GM21447 (cell line): ENCODE measurements at regions not wholly inside any gene's neighbourhood (a gene's known extent, or its start where the extent isn't known, plus 50 kb on each side); places are given as distances from the start of the nearest gene placed in this dataset.
"Not testable (repeated sequence)": the region's sequence is repeated elsewhere in the genome, so short reads cannot be mapped to it uniquely, and the experiment has no call there.

Experiments
- ATAC-seq: cut with Tn5 transposase; IDR thresholded peaks from one replicate; pipeline ENCODE4 v1.9.1; 2021; ENCODE audit not compliant: unreplicated experiment

- not testable (repeated sequence) for ATAC-seq
Measured at GRCh38 chr6:67920040-67920439, 715.0 kb upstream of the ADGRB3 start.

- ATAC-seq: no peak
Measured at GRCh38 chr6:67916399-67916798, 718.7 kb upstream of the ADGRB3 start.

- ATAC-seq: no peak
Measured at GRCh38 chr6:67914419-67914818, 720.7 kb upstream of the ADGRB3 start.

- no peak for ATAC-seq
Measured at GRCh38 chr6:67909354-67909753, 725.7 kb upstream of the ADGRB3 start.

- ATAC-seq: no peak
Measured at GRCh38 chr6:67908379-67908778, 726.7 kb upstream of the ADGRB3 start.

- not testable (repeated sequence) for ATAC-seq
Measured at GRCh38 chr6:67904735-67905134, 730.3 kb upstream of the ADGRB3 start.

GRCh38 chr6:67898875-67899274 is 736.2 kb upstream of the ADGRB3 start:
- ATAC-seq: no peak

GRCh38 chr6:67897998-67898607 is 737.0 kb upstream of the ADGRB3 start:
- ATAC-seq: no peak

- no peak for ATAC-seq
Measured at GRCh38 chr6:67896476-67896875, 738.6 kb upstream of the ADGRB3 start.

GRCh38 chr6:67889682-67889995 is 745.4 kb upstream of the ADGRB3 start:
- ATAC-seq: no peak

GRCh38 chr6:67888886-67889681 is 746.0 kb upstream of the ADGRB3 start:
- ATAC-seq: no peak

GRCh38 chr6:67888546-67888885 is 746.6 kb upstream of the ADGRB3 start:
- ATAC-seq: no peak

GRCh38 chr6:67887747-67888545 is 747.1 kb upstream of the ADGRB3 start:
- ATAC-seq: no peak

- ATAC-seq: no peak
Measured at GRCh38 chr6:67887419-67887746, 747.7 kb upstream of the ADGRB3 start.

- no peak for ATAC-seq
Measured at GRCh38 chr6:67886840-67887292, 748.2 kb upstream of the ADGRB3 start.

- no peak for ATAC-seq
Measured at GRCh38 chr6:67886036-67886707, 748.9 kb upstream of the ADGRB3 start.

GRCh38 chr6:67885081-67886033 is 749.7 kb upstream of the ADGRB3 start:
- no peak for ATAC-seq

GRCh38 chr6:67884442-67884841 is 750.6 kb upstream of the ADGRB3 start:
- ATAC-seq: no peak

- ATAC-seq: no peak
Measured at GRCh38 chr6:67883500-67884366, 751.3 kb upstream of the ADGRB3 start.
